Fibroblast of lung (primary cell): ENCODE measurements at regions not wholly inside any gene's neighbourhood (a gene's known extent, or its start where the extent isn't known, plus 50 kb on each side); places are given as distances from the start of the nearest gene placed in this dataset.

ENCODE experiments used
- EZH2 ChIP-seq: IDR thresholded peaks from 2 replicates; pipeline ENCODE4 v1.5.1; 2012; ENCODE audit warnings: low read length, control low read depth, mild to moderate bottlenecking; ENCODE audit errors: missing control alignments
- TF ChIP-seq, protein P1 (sequence below), 2 donors: IDR thresholded peaks in 1 of 2; conservative IDR thresholded peaks in 1 of 2; 1 replicate in 1 of 2; 2 replicates in 1 of 2; pipeline ENCODE4 v1.5.1; 2011 to 2012; ENCODE audit warnings: low read length in 2 of 2, control low read depth in 1 of 2, inconsistent platforms in 1 of 2, low read depth in 1 of 2, mild to moderate bottlenecking in 1 of 2

- TF ChIP-seq, protein P1, sequence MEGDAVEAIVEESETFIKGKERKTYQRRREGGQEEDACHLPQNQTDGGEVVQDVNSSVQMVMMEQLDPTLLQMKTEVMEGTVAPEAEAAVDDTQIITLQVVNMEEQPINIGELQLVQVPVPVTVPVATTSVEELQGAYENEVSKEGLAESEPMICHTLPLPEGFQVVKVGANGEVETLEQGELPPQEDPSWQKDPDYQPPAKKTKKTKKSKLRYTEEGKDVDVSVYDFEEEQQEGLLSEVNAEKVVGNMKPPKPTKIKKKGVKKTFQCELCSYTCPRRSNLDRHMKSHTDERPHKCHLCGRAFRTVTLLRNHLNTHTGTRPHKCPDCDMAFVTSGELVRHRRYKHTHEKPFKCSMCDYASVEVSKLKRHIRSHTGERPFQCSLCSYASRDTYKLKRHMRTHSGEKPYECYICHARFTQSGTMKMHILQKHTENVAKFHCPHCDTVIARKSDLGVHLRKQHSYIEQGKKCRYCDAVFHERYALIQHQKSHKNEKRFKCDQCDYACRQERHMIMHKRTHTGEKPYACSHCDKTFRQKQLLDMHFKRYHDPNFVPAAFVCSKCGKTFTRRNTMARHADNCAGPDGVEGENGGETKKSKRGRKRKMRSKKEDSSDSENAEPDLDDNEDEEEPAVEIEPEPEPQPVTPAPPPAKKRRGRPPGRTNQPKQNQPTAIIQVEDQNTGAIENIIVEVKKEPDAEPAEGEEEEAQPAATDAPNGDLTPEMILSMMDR (conservative IDR thresholded peaks at IDR 0.05 in 1 of 2, IDR thresholded peaks at IDR 0.05 in 1 of 2; ENCODE audit: low read depth in 1 of 2, low read length in 2 of 2): no peak
- no peak for TF ChIP-seq EZH2
Observed at GRCh38 chr6:104505838-104506237, 353.9 kb downstream of the HACE1 start.
